Right forelimb (tissue), 1 donor: ENCODE measurements at regions not wholly inside any gene's neighbourhood (a gene's known extent, or its start where the extent isn't known, plus 50 kb on each side); places are given as distances from the start of the nearest gene placed in this dataset.

ENCODE experiments used
- DNase-seq: peaks from one replicate; pipeline ENCODE4 v3.0.0-alpha.2; 2018

DNA sequence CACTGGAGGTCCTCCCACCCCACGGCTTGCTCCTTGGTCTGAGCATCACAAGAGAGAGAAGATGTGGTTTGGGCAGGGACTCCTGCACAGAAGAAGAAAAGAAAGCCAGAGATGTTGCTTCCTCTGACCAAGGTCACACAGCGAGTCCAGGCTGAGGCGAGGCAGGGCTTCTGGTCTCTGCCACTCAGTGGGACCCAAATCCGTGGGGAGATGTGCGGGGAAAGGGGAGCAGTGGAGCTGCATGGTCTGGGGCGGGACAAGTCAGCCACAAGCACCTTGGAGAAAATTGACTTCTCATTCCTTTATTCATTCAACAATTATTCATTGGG is 150.9 kb downstream of the C9orf50 start:
- DNase-seq, result no peak

DNA sequence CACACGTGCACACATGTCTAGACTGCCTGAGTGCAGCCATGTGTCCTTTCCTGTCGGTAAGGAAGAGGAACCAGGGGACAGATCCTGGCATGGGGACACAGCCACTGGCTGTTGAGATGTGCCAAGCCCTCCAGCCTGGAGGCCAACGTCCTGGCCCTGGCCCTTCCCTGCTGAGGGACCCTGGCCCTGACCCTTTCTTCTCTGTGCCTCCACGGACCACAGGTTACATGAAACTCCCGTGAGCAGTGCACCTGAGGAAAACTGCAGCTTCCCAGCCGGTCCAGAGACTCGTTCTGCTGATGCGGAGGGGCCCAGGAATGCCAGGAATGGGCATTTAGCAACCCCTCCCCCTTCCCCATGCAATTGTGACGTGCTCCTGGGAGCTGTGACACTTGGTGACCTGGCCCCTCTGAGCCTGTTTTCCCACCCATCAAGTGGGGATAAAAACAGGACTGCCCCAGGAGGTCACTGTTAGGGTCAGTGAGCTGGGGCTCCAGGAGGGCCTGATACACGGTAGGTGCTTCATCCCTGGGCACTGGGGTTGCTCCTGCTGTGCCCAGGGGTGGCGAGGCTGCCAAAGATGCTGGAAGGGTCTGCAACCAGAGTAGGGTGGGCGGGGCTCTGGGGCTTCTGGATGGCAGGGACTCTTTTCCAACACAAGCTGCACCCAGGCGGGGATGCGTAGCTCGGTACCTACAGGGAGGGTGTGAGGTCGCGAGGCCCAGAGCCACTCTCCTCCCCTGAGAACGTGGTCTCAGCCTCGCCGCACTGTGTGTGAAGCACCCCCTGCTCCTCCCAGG is 151.5 kb downstream of the C9orf50 start:
- no peak for DNase-seq

DNA sequence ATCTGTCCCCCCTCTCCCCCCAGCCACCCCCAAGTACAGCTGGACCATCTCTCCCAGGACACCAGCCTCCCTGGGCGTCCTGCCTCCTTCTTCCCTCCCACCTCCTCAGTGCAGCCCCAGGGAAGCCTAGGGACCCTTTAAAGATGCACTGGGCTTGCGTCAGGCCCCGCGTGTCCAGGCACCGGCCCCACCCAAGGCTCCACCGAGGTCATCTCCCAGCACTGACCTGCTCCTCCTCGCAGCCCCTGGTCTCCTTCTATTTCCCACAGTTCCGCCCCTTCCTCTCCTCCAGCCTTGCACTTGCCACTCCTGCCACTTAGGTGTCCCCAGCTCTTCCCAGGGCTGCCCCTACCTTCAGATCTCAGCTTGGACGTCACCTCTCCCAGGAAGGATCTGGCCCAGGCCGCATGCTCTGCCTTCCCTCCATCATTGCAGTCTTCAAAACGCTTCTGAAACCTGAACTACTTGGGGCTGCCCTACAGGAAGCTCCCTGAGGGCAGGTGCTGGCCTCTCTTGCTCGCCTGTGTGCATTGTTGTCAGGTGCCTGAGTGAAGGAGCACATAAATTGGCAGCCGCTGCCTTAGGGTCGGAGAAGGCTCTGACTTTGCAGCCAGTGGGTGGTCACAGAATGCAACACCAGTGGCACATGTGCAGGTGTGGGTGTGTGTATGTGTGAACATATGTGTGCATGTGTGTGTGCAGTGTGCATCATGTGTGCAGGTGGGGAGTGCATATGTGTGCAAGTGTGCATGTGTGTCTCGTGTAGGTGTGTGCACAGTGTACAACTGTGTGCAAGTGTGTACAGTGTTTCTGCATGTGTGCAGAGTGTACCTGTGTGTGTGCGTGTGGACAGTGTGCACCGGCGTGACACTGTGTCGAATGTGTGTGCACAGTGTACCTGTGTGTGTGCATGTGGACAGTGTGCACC is 152.9 kb downstream of the C9orf50 start:
- no peak for DNase-seq

DNA sequence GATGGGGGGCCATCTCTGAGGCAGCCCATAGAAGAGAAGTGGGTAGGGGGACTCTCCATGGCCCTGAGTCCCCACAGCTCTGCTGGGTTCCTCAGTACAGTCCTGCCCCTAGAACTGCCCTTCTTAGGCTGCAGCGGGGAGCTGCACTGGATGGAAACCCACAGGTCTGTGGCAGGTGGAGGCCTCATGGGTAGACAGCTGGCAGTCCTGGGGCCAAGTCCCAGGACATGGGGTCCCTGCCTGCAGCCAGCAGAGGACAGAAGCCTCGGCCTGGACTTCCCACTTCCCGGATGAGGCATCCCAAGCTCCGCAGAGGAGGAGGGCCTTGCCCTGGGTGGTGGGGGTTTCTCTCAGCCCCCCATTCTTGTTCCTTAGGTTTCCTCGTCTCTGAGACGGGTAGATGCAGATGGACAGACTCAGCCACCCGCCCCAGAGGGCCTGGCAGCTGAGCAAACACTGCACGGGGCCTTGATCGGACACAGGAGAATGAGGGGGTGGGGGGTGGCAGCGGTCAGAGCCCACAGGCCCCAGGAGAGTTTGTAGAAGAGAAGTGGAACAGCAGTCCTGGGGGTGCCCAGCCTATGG is 153.8 kb downstream of the C9orf50 start:
- DNase-seq, result no peak

DNA sequence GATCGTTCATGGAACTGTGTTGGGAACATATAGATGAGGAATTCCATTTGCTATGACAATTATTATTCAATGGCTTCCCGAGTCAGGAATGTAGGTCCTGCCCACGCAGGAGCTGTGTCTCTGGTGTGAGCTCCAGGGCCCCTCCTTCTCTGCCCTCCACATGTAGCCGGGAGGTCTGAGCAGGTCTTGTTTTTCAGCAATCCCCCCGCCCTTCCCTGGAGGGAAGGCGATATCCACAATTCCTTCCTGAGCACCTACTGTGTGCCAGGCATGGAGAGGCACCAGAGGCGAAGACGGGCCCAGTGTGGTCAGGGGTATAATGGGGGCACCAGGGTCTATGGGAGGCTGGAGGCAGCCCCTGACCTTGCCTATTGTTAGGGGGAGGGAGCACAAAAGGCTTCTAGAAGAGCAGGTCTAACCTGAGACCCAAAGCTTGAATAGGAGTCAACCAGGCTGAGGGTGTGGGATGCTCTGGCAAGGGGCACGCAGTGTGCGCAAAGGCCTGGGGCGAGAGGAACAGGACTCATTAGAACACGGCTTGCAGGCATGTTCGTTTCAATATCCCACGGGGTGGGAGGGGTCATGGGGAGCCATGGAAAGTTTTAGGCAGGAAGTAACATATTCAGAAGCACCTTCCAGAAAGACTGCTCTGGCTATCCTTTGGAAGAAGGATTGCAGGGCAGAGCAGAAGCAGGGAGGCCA is 154.9 kb downstream of the C9orf50 start:
- no peak for DNase-seq

DNA sequence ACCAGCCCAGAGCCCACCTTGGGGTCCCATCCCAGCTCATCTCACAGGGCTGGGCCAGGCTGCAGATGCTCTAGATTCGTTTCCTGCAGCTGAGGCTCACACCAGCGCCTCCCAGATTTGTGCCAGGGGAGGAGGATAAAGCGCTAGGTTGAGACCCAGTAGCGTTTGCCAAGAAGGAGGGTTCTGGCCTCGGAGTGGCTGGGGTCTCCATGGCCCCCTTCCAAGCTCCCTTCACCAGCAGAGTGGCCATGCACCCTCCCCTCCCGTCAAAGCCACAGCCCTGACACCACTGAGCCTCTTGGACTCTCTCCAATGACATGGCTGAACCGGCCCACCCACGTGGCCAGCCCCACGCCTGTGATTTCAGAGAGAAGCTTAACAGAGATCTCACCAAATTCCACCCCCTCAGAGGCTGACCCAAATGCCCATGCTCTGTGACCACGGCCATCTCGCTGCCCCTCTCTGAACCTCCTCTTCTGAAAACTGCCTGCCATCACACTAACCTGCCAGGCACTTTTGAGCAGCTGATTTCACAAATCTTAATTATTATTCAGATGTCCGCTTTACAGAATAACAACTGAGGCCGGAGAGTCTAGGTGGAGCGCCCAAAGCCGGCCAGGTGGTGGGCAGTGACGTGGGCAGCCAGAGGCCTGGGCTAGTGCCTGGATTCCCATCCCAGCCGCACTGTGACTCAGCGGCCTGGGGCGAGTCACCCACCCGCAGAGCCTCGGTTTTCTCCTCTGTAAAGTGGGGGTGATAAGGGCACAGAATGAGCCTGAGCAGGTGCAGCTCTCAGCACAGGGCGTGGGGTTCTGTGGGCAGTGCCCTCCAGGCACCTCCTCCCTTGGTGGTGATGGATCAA is 155.7 kb downstream of the C9orf50 start:
- peak; percentile 67 for DNase-seq

DNA sequence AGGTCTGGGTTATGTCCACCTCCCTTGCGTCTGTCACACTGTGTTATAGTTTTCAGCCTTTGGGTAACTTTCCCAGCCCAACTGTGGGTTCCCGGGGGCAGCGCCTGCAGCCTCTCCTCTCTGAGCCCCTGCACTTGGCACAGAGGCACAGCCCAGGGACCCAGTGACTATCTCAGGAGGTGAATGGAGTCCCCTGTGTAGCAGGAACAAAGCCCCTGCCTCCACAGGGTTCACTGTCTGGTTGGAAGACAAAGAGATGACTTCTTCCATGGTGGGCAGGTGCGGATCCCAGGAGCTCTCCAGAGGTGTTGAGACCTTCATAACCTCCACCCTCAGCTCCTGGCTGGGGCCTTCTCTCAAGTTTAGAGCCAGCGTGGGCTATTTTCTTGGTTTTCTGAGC is 156.9 kb downstream of the C9orf50 start:
- no peak for DNase-seq

DNA sequence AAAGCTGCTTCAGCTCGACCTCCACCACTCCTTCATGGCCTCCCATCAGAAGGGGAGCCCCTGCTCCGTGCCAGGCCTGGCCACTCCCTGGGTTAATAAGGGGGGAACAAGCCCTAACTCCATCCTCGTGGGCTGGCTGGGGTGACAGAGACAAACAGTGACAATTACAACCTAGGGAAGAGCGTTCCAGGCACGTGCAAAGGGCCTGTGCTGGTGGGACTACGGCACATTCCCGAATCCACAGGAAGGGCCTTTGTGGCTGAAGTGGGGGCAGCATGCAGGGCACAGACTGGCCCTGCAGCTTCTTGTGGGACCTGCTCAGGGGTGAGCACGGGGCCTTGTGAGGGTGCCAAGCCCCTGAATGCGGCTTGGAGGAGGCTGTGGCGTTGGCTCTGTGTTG is 157.4 kb downstream of the C9orf50 start:
- DNase-seq, result no peak

DNA sequence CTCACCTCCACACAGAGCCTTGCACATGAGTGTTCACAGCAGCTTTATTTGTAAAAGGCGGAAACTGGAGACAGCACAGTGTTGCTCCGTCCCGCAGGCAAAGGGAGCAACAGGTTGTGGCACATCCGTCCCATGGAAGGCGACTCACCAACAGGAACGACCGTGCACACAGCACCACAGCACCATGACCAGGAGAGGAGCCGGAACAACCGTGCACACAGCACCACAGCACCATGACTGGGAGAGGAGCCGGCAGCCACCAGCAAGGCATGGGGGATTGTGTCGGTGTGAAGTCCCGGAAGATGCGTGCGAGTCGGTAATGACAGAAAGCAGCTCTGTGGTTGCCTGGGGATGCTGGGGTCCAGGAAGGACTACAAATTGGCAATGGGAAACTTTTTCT is 158.5 kb downstream of the C9orf50 start:
- DNase-seq, result no peak

DNA sequence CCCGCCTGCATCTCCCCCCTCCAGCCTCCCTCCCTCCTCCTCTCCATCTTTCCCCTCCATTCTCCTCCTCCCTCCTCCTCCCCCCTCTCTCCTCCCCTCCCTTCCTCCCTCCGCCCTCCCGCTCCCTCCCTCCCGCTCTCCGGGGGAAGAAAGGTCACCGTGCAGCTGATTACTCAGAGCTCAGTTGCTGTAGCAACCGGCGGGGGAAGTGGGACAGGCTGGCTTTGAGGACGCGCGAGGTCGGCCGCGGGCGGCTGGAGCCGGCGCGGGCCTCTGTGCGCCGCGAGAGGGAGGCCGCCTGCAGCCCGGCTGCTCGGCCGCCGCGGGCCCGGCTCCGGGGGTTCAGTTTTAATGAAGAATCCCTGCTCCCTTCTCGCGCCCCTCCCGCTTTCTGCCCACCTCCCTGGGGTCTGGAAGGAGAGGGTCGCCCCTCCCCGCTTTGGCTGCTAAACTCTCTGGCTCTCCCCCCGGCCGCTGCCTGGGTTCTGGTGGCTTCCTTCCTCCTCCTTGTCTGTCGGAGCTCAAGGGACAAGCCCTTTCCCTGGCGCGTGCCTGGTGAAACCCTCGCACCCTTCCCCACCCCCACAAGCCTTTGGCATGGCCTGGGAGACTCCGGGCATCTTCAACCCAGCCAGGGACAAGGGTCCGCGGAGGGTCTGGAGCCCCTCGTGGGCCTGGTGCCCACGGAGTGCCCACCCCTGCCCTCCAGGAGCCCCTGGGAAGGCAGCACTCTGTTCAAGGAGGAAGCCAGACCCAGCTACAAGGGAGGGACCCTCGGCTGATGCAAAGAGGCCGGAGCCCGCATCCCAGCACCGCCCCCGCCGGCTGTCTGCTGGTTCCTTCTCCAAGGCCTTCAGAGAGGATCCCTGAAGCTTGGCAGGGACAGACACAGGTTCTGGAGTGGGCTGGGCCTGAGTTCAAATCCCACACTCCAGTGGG is 160.3 kb downstream of the C9orf50 start:
- peak; percentile 96 for DNase-seq

DNA sequence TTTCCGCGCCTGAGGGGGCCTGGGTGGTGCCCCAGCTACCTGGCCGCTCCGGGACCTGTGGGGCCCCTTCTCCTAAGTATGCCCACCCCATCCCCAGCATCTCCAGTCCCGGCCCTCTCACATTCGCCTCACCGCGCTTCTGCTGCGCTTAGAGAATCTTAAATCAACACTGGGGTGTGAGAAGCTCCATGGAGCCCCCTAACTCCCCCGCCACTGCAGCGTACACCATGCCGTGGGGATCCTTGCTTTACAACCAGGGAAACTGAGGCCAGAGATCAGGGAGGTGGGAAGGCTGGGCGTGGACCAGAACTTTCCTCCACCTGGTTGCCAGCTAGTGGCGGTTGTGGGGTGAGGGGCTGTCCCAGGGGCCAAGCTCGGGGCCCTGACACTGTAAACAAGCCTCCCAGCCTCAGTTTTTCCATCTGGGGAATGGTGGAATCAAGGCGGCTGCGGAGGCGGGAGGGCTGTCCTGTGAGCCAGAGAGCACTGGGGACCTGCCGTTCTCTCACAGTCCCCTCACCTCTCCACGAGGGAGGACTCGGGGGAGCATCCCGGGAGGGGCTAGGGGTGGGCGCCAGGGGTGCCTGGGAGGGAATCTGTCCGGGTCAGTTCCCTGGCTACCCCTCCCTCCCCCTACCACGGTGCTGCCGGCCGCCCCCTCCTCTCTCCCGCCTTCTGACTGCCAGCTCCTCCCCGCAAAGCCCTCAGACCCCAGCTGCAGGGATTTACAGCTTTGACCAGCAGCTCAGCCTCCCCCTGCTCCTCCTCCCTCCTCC is 161.2 kb downstream of the C9orf50 start:
- no peak for DNase-seq

DNA sequence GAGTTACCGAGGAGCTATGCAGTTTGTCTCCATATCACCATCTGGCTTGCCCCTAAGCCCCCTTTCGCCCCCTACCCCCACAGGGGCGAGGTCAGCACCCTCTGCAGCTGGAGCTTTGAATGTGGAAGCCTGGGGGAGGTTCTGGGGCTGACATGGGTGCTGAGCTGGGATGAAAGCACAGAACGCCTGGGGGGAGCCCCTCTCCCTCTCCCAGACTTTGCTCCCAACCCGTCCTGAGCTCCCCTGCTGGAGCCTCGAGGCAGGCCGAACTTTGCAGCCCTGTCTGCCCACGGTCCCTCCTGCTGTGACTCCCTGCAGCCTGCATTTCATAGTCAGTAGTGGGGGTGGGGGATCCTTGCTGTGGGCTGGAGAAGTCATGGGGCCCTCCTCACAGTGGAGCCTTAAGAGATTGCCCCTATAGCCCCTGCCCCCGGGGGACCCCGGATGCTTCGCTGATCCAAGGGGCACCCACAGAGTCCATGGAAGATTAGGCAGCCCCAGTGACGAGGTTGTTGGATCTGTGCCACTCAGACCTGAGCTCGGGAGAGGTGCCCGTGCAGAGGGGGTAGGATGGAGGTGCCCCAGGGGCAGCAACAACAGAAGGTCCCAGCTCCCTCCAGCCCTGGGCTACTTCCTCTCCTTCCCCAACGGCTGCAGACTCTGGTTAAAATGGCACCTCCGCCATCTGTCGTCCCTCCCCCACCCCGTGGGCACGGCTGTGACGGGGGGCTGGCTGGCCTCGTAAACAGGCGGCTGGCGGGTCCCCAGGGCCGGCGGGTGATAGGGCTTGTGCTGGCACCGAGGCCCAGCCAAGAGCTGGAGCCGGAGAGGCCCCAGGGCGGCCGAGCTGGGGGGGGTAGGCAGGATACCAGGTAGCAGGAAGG is 162.0 kb downstream of the C9orf50 start:
- DNase-seq, result peak; percentile 73

DNA sequence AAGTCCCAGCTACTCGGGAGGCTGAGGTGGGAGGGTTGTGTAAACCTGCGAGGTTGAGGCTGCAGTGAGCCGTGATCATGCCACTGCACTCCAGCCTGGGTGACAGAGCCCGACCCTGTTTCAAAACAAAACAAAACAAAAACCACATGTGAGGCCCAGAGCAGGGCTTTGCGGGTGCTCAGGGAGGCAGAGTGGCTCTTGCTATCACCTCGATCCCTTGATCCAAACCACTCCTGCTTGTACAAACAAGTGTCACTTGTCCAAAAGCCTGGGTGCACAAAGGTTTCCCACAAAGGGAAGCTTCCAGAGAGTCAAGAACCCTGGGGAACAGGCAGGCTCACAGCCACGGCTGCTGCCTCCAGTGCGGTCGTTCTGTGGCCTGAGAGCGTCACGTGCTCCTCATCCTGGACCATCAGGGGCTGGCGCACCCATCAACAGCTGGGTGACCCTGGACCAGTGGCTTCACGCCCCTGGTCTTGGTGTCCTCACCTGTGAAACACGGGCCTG is 162.7 kb downstream of the C9orf50 start:
- DNase-seq, result no peak

DNA sequence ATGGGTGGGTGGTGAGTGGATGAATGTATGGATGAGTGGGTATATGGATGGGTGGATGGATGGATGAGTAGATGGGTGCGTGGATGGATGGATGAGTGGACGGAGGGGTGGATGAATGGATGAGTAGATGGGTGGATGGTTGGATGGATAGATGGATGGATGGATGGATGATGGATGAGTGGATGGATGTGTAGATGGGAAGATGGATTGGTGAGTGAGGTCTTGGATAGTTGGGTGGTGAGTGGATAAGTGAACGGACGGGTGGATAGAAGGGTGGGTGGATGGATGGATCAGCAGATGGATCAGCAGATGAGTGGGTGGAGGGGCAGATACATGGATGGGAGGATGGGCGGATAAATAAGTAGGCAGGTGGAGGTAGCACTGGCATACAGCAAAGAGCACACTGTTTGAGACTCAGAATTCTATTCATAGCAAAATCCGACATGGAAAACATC is 163.5 kb downstream of the C9orf50 start:
- no peak for DNase-seq

DNA sequence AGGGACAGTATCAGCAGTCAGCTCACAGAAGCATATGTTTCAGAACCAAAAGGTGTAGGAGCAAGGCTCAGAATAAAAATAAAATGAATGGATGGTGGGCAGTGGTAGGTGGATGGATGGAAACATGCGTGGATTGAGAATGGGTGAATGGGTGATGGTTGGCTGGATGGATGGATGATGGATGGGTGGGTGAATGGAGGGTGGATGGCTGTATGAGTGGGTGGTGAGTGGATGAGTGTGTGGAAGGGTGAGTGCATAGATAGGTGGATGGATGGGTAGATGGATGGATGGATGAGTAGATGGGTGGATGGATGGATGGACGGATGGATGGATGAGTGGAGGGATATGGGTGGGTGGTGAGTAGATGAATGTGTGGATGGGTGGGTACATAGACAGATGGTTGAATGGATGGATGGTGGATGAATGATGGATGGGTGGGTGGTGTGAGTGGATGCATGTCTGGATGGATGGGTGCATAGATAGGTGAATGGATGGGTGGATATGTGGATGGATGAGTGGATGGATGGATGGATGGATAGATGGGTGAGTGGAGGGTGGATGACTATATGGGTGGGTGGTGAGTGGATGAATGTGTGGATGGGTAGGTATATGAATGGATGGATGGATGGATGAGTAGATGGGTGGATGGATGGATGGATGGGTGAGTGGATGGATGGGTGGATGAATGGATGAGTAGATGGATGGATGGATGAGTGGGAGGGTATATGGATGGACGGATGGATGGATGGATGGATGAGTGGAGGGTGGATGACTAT is 164.2 kb downstream of the C9orf50 start:
- no peak for DNase-seq

DNA sequence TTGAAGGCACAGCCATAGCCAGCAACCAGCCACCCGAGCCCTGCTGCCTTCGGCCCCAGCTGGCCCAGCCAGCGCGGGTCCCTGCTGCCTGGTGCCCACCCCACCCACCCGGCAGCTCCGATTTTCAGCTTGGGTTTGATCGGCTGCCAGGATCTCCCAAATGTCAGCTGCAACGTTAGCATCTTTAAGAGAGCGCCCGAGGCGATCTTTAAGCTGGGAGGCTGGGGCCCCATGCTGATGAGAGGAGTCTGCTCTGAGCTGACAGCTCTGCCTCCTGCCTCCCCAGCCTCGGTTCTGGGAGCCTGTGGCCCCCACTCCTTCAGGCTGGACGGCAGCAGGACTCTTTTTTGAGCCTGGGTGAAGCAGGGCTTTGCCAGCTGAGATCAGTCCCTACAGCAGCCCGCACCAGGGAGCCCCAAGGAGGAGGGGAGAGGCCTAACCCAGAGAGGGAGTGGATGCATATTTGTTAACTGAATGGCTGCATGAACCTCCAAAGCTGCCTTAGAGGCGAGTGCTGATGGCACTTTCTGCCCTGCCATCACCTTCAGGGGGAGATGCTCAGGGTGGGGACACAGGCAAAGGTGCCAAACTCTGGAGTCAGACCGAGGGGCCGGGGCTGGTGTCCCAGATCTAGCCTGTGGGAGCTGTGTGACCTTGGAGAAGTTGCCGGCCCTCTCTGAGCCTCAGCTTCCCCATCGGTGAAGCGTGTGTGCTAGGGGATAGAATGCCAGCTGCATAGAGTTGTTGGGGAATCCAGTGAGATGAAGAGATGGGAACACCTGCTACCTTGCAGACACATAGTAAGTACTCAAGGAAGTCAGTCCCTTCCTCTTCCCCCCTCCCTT is 165.5 kb downstream of the C9orf50 start:
- DNase-seq, result no peak
